GM23248 (cell line): ENCODE measurements at regions not wholly inside any gene's neighbourhood (a gene's known extent, or its start where the extent isn't known, plus 50 kb on each side); places are given as distances from the start of the nearest gene placed in this dataset.

Experiments used
- DNase-seq: peaks from one replicate; pipeline ENCODE4 v3.0.0-alpha.2; 2015
- H2AFZ ChIP-seq: fragments of 200-600 bp; sonication (generic); 2 replicates; pipeline ENCODE4 v1.6.1; 2016; ENCODE audit warnings: antibody characterized with exemption
- H3F3A ChIP-seq: fragments of 200-600 bp; sonication (generic); 2 replicates; pipeline ENCODE4 v1.6.1; 2016; ENCODE audit warnings: mild to moderate bottlenecking, antibody characterized with exemption, mixed run types; ENCODE audit not compliant: insufficient read depth
- H3K27ac ChIP-seq: fragments of 200-600 bp; sonication (generic); 2 replicates; pipeline ENCODE4 v1.5.1; 2016; ENCODE audit warnings: mild to moderate bottlenecking
- H3K27me3 ChIP-seq: fragments of 200-600 bp; sonication (generic); replicated peaks from 2 replicates; pipeline ENCODE4 v1.6.1; 2016; ENCODE audit warnings: mild to moderate bottlenecking; ENCODE audit not compliant: insufficient read depth
- H3K36me3 ChIP-seq: fragments of 200-600 bp; sonication (generic); 2 replicates; pipeline ENCODE4 v1.6.1; 2016; ENCODE audit warnings: low read depth, mild to moderate bottlenecking
- H3K4me1 ChIP-seq: fragments of 200-600 bp; sonication (generic); 2 replicates; pipeline ENCODE4 v1.6.1; 2016; ENCODE audit warnings: mild to moderate bottlenecking; ENCODE audit not compliant: insufficient read depth
- H3K4me2 ChIP-seq: fragments of 200-600 bp; sonication (generic); one replicate; pipeline ENCODE4 v1.6.1; 2016; ENCODE audit warnings: mild to moderate bottlenecking; ENCODE audit not compliant: unreplicated experiment
- H3K4me3 ChIP-seq: fragments of 200-600 bp; sonication (generic); 2 replicates; pipeline ENCODE4 v1.5.1; 2016; ENCODE audit warnings: mild to moderate bottlenecking
- H3K79me2 ChIP-seq: fragments of 200-600 bp; sonication (generic); 2 replicates; pipeline ENCODE4 v1.6.1; 2016; ENCODE audit warnings: mild to moderate bottlenecking; ENCODE audit not compliant: insufficient read depth
- H3K9ac ChIP-seq: fragments of 200-600 bp; sonication (generic); 2 replicates; pipeline ENCODE4 v1.6.1; 2016; ENCODE audit warnings: mild to moderate bottlenecking
- H3K9me2 ChIP-seq: fragments of 200-600 bp; sonication (generic); 2 replicates; pipeline ENCODE4 v1.6.1; 2016; ENCODE audit warnings: mixed run types, mild to moderate bottlenecking, moderate library complexity; ENCODE audit not compliant: insufficient read depth
- H3K9me3 ChIP-seq: fragments of 200-600 bp; sonication (generic); one replicate; pipeline ENCODE4 v1.6.1; 2017; ENCODE audit warnings: low read depth
- H4K20me1 ChIP-seq: fragments of 200-600 bp; sonication (generic); 2 replicates; pipeline ENCODE4 v1.6.0; 2016; ENCODE audit not compliant: insufficient read depth
- EZH2 ChIP-seq: fragments of 200-600 bp; sonication (generic); IDR thresholded peaks from 2 replicates; pipeline ENCODE4 v1.6.1; 2018; ENCODE audit warnings: antibody characterized with exemption, mild to moderate bottlenecking; ENCODE audit not compliant: insufficient read depth, poor library complexity, severe bottlenecking
- EZH2phosphoT487 ChIP-seq: fragments of 200-600 bp; sonication (generic); IDR thresholded peaks from 2 replicates; pipeline ENCODE4 v1.6.1; 2018; ENCODE audit warnings: antibody characterized with exemption, moderate library complexity, mild to moderate bottlenecking, low read depth; ENCODE audit not compliant: insufficient read depth
- whole genome bisulfite sequencing, 2 experiments: methylation state at CpG; one replicate each; pipeline ENCODE4 v1.1.6; 2015 to 2017; ENCODE audit warnings: low lambda C conversion rate in 2 of 2, low coverage in 1 of 2; ENCODE audit errors: missing lambda C conversion rate in 2 of 2; 5-methylcytosine and 5-hydroxymethylcytosine counted together
- in situ Hi-C: fragments of 300-500 bp; cut with MboI; formaldehyde crosslinking; loops from 2 replicates; pipeline ENCODE4 v1.15.0; 2020

GRCh38 chr15:35992791-35993190 is 446.8 kb upstream of the DPH6 start:
- no peaks in the 10 kb centered on the region; the same call in 1 of the 2 replicates for H3K9me2 ChIP-seq
- no peak for TF ChIP-seq EZH2phosphoT487
- TF ChIP-seq EZH2 = no peak
- in situ Hi-C loops = no loop called here
- no peak overlapping the region for H2AFZ ChIP-seq
- WGBS, 2 experiments = 76 to 84% methylated on average over 2 of the region's 2 CpGs
- no peak overlapping the region for H3K4me2 ChIP-seq
- no peaks in the 10 kb centered on the region for H3K27me3 ChIP-seq
- H3K27ac ChIP-seq = no peak overlapping the region
- H3K9ac ChIP-seq = no peak overlapping the region
- H3K9me3 ChIP-seq = no peaks in the 10 kb centered on the region
- peaks cover 5% of the 10 kb centered on the region; the same call in 1 of the 2 replicates for H3K4me1 ChIP-seq
- no peaks in the 10 kb centered on the region for H3K36me3 ChIP-seq
- DNase-seq = no peak
- no peaks in the 10 kb centered on the region for H4K20me1 ChIP-seq
- no peak overlapping the region for H3K4me3 ChIP-seq
- no peaks in the 10 kb centered on the region for H3F3A ChIP-seq
- no peaks in the 10 kb centered on the region for H3K79me2 ChIP-seq

GRCh38 chr15:35993196-35993595 is 447.2 kb upstream of the DPH6 start:
- H2AFZ ChIP-seq = no peak overlapping the region
- TF ChIP-seq EZH2 = no peak
- TF ChIP-seq EZH2phosphoT487 = no peak
- H3K9me2 ChIP-seq = no peaks in the 10 kb centered on the region; the same call in 1 of the 2 replicates
- H3K36me3 ChIP-seq = no peaks in the 10 kb centered on the region
- no peak overlapping the region for H3K4me3 ChIP-seq
- no peaks in the 10 kb centered on the region for H3K9me3 ChIP-seq
- no peaks in the 10 kb centered on the region for H3K27me3 ChIP-seq
- H3K4me2 ChIP-seq = no peak overlapping the region
- DNase-seq = no peak
- H3K79me2 ChIP-seq = no peaks in the 10 kb centered on the region
- in situ Hi-C loops = no loop called here
- no peak overlapping the region for H3K9ac ChIP-seq
- H4K20me1 ChIP-seq = no peaks in the 10 kb centered on the region
- H3F3A ChIP-seq = no peaks in the 10 kb centered on the region
- H3K4me1 ChIP-seq = peaks cover 5% of the 10 kb centered on the region; the same call in 1 of the 2 replicates
- no peak overlapping the region for H3K27ac ChIP-seq

GRCh38 chr15:35994876-35995275 is 448.9 kb upstream of the DPH6 start:
- in situ Hi-C loops = no loop called here
- H3K9me2 ChIP-seq = no peaks in the 10 kb centered on the region; the same call in 1 of the 2 replicates
- DNase-seq = no peak
- H2AFZ ChIP-seq = no peak overlapping the region
- no peak overlapping the region for H3K27ac ChIP-seq
- H3K27me3 ChIP-seq = no peaks in the 10 kb centered on the region
- no peak overlapping the region for H3K4me2 ChIP-seq
- H3K9me3 ChIP-seq = no peaks in the 10 kb centered on the region
- no peaks in the 10 kb centered on the region for H3K36me3 ChIP-seq
- H3K9ac ChIP-seq = no peak overlapping the region
- 25 to 39% methylated on average over 1 of the region's 1 CpG for WGBS, 2 experiments
- H3K79me2 ChIP-seq = no peaks in the 10 kb centered on the region
- H3K4me3 ChIP-seq = no peak overlapping the region
- TF ChIP-seq EZH2phosphoT487 = no peak
- TF ChIP-seq EZH2 = no peak
- H4K20me1 ChIP-seq = no peaks in the 10 kb centered on the region
- peaks cover 5% of the 10 kb centered on the region; the same call in 1 of the 2 replicates for H3K4me1 ChIP-seq
- no peaks in the 10 kb centered on the region for H3F3A ChIP-seq

- WGBS, 2 experiments = 59 to 62% methylated on average over 7 of the region's 7 CpGs
- no peak for DNase-seq
- Histone ChIP-seq H3K27me3 (no peaks in the 10 kb centered on the region), H3K4me1 (no peaks in the 10 kb centered on the region), H3K27ac (no peak overlapping the region), H3K9ac (no peak overlapping the region), H3K9me2 (no peaks in the 10 kb centered on the region), H2AFZ (no peak overlapping the region), H3K9me3 (no peaks in the 10 kb centered on the region), H4K20me1 (no peaks in the 10 kb centered on the region), H3K36me3 (no peaks in the 10 kb centered on the region), H3K79me2 (no peaks in the 10 kb centered on the region), H3K4me2 (no peak overlapping the region), H3K4me3 (no peak overlapping the region), H3F3A (no peaks in the 10 kb centered on the region)
- no peak for TF ChIP-seq EZH2phosphoT487
- TF ChIP-seq EZH2 = no peak
- in situ Hi-C loops = no loop called here
Observed at GRCh38 chr15:35998663-35999602, 453.0 kb upstream of the DPH6 start.
